HEK293 (cell line): ENCODE measurements at regions not wholly inside any gene's neighbourhood (a gene's known extent, or its start where the extent isn't known, plus 50 kb on each side); places are given as distances from the start of the nearest gene placed in this dataset.
"Not testable (repeated sequence)": the region's sequence is repeated elsewhere in the genome, so short reads cannot be mapped to it uniquely, and the experiment has no call there.

Source experiments
- CTCF ChIA-PET: fragments of 350-600 bp; formaldehyde crosslinking; extraction: SDS; loops from one replicate; lab custom pipeline; 2021; ENCODE audit warnings: antibody characterized with exemption; lab: Yijun Ruan, JAX
- POLR2A ChIA-PET: fragments of 300-600 bp; formaldehyde crosslinking; extraction: SDS; loops from one replicate; lab custom pipeline; 2020; ENCODE audit warnings: antibody characterized with exemption, inconsistent platforms; lab: Yijun Ruan, JAX
- H3K27ac ChIP-seq: fragments of 200-500 bp; sonication (Bioruptor generic); 2 replicates; pipeline ENCODE4 v1.5.1; 2014; ENCODE audit warnings: low read depth, low read length, control low read depth, inconsistent platforms; ENCODE audit errors: extremely low read depth
- H3K36me3 ChIP-seq, 2 experiments: fragments of 200-500 bp in 1 of 2; sonication (Bioruptor generic) in 1 of 2; 1 replicate in 1 of 2; 2 replicates in 1 of 2; pipeline ENCODE4 v1.5.1; 2014 to 2017; ENCODE audit warnings: inconsistent platforms in 2 of 2, low read length in 2 of 2; ENCODE audit not compliant: control insufficient read depth in 2 of 2, insufficient read depth in 1 of 2
- H3K4me1 ChIP-seq: fragments of 200-500 bp; sonication (Bioruptor generic); 2 replicates; pipeline ENCODE4 v1.5.1; 2014; ENCODE audit warnings: mild to moderate bottlenecking, low read length, inconsistent platforms; ENCODE audit not compliant: control insufficient read depth, insufficient read depth
- H3K4me3 ChIP-seq: 2 replicates; pipeline ENCODE4 v1.5.1; 2011; ENCODE audit warnings: low read depth, mild to moderate bottlenecking, control low read depth, low read length, moderate library complexity
- H3K9me3 ChIP-seq: fragments of 200-500 bp; sonication (Bioruptor generic); 2 replicates; pipeline ENCODE4 v1.5.1; 2014; ENCODE audit warnings: low read depth, low read length, inconsistent platforms; ENCODE audit not compliant: control insufficient read depth, insufficient read depth
- ZNF292 ChIP-seq: fragments of 450-650 bp; formaldehyde crosslinking; IDR thresholded peaks from 2 replicates; pipeline ENCODE4 v1.5.1; 2016; ENCODE audit warnings: low read depth, missing biosample characterization, missing genetic modification characterization, borderline replicate concordance
- ZNF311 ChIP-seq: fragments of 450-650 bp; formaldehyde crosslinking; IDR thresholded peaks from 2 replicates; pipeline ENCODE4 v1.5.1; 2017; ENCODE audit warnings: missing biosample characterization, missing genetic modification characterization, borderline replicate concordance
- ZNF701 ChIP-seq: fragments of 450-650 bp; formaldehyde crosslinking; IDR thresholded peaks from 2 replicates; pipeline ENCODE4 v1.5.1; 2016; ENCODE audit warnings: missing biosample characterization, missing genetic modification characterization
- TF ChIP-seq, protein P1 (sequence below): fragments of 450-650 bp; formaldehyde crosslinking; conservative IDR thresholded peaks from 2 replicates; pipeline ENCODE4 v1.5.1; 2016; ENCODE audit warnings: low read depth, missing biosample characterization, missing genetic modification characterization
- TF ChIP-seq, protein P2 (sequence below): fragments of 450-650 bp; IDR thresholded peaks from 2 replicates; pipeline ENCODE4 v1.5.1; 2018; ENCODE audit warnings: missing biosample characterization, missing genetic modification characterization

- no peak for TF ChIP-seq ZNF701
- TF ChIP-seq ZNF311, result no peak
- TF ChIP-seq, protein P1, sequence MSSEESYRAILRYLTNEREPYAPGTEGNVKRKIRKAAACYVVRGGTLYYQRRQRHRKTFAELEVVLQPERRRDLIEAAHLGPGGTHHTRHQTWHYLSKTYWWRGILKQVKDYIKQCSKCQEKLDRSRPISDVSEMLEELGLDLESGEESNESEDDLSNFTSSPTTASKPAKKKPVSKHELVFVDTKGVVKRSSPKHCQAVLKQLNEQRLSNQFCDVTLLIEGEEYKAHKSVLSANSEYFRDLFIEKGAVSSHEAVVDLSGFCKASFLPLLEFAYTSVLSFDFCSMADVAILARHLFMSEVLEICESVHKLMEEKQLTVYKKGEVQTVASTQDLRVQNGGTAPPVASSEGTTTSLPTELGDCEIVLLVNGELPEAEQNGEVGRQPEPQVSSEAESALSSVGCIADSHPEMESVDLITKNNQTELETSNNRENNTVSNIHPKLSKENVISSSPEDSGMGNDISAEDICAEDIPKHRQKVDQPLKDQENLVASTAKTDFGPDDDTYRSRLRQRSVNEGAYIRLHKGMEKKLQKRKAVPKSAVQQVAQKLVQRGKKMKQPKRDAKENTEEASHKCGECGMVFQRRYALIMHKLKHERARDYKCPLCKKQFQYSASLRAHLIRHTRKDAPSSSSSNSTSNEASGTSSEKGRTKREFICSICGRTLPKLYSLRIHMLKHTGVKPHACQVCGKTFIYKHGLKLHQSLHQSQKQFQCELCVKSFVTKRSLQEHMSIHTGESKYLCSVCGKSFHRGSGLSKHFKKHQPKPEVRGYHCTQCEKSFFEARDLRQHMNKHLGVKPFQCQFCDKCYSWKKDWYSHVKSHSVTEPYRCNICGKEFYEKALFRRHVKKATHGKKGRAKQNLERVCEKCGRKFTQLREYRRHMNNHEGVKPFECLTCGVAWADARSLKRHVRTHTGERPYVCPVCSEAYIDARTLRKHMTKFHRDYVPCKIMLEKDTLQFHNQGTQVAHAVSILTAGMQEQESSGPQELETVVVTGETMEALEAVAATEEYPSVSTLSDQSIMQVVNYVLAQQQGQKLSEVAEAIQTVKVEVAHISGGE (tag by site-specific recombination), result no peak
- TF ChIP-seq ZNF292 (tag by site-specific recombination), result no peak
- TF ChIP-seq, protein P2, sequence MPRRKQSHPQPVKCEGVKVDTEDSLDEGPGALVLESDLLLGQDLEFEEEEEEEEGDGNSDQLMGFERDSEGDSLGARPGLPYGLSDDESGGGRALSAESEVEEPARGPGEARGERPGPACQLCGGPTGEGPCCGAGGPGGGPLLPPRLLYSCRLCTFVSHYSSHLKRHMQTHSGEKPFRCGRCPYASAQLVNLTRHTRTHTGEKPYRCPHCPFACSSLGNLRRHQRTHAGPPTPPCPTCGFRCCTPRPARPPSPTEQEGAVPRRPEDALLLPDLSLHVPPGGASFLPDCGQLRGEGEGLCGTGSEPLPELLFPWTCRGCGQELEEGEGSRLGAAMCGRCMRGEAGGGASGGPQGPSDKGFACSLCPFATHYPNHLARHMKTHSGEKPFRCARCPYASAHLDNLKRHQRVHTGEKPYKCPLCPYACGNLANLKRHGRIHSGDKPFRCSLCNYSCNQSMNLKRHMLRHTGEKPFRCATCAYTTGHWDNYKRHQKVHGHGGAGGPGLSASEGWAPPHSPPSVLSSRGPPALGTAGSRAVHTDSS, result no peak
- H3K4me1 ChIP-seq, result no peaks in the 10 kb centered on the region
- ChIA-PET POLR2A (no interaction called here), CTCF (no interaction called here)
- no peak overlapping the region for H3K4me3 ChIP-seq
- H3K36me3 ChIP-seq, result no peaks in the 10 kb centered on the region
- no peak overlapping the region for H3K27ac ChIP-seq
- H3K9me3 ChIP-seq, result no peaks in the 10 kb centered on the region
These were observed 393.2 kb downstream of the TMEM121 start for GRCh38 chr14:105919458-105920150.

DNA sequence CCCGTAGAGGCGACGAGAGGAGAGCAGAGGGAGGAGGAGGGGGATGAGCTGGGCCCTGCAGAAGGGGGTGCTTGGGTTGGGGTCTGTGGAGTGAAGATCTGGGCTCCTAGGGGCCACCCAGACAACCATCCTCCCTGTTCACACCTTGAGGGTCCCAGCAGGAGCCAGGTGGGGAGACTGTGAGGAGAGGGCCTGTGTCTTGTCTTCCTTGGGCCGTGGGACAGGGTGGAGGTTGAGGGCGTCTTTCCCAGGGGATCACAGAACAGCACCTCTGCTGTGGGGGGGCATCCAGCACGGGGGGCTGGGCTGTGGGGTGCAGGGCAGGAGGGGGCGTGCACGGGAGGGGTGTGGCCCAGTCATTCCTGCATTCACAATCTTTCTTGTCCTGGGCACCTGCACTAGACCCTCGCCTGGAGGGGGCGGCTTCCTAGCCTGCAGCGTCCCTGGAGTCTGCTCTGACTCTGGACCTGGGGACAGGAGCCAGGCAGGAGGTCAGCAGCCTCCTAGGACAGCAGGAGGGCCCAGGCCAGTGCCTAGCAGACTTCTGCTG, 393.8 kb downstream of the TMEM121 start:
- H3K4me1 ChIP-seq, POLR2A ChIA-PET, H3K4me3 ChIP-seq, H3K27ac ChIP-seq, H3K36me3 ChIP-seq, CTCF ChIA-PET, H3K9me3 ChIP-seq: not testable (repeated sequence)

GRCh38 chr14:105920803-105921755, 394.7 kb downstream of the TMEM121 start:
- CTCF ChIA-PET, H3K36me3 ChIP-seq, H3K27ac ChIP-seq, H3K9me3 ChIP-seq, H3K4me1 ChIP-seq, POLR2A ChIA-PET, H3K4me3 ChIP-seq: not testable (repeated sequence)

DNA sequence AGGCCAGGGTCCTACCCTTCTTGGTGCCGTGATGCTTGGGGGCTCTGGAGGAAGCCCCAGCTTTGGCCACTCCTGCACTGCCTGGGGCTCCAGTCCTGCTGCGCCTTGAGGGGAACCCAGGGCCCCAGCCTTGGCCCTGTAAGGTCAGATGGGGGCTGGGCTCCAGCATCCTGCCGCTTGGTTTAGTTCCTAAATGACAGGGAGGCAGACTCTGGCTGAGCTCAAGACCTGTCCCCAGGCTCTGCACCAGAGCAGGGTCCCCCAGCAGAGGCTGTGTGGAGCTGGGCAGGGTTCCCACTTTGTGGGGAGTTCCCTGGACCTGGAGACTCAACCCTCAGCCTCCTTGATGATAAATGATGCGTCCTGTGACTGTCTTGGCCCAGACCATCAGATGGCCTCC, 395.4 kb downstream of the TMEM121 start:
- H3K4me1 ChIP-seq, H3K4me3 ChIP-seq, H3K36me3 ChIP-seq, CTCF ChIA-PET, POLR2A ChIA-PET, H3K27ac ChIP-seq, H3K9me3 ChIP-seq: not testable (repeated sequence)

- H3K4me3 ChIP-seq, H3K4me1 ChIP-seq, H3K27ac ChIP-seq, H3K9me3 ChIP-seq, H3K36me3 ChIP-seq, POLR2A ChIA-PET: not testable (repeated sequence)
- CTCF ChIA-PET, result interaction anchor here (0.7 kb wide), 2 partner anchors 12 to 138 kb away, joined by 3 read pairs; no protein-coding TSS in a partner anchor
These were observed 397.3 kb downstream of the TMEM121 start for GRCh38 chr14:105923520-105924191.
